Activated T-cell treated with anti-CD3 and anti-CD28 coated beads, Interleukin-2, amount 50 U/mL, for 72 hours (primary cell): ENCODE measurements at regions not wholly inside any gene's neighbourhood (a gene's known extent, or its start where the extent isn't known, plus 50 kb on each side); places are given as distances from the start of the nearest gene placed in this dataset.

Experiments used
- ATAC-seq, 2 donors: fragments of 150-1000 bp; cut with Tn5 transposase; replicated peaks in 1 of 2; 2 replicates each; pipeline ENCODE4 v1.10.0; 2021; ENCODE audit warnings: moderate library complexity in 2 of 2, mild to moderate bottlenecking in 1 of 2
- DNase-seq, 2 donors: peaks; one replicate each; pipeline ENCODE4 v3.0.0; 2021 to 2022; ENCODE audit warnings: mixed read lengths in 1 of 2
- H3K27ac Mint-ChIP-seq: one replicate; pipeline ENCODE4 v1.8.0; 2022; ENCODE audit warnings: mild to moderate bottlenecking, moderate library complexity, mixed read lengths
- H3K27me3 Mint-ChIP-seq: one replicate; pipeline ENCODE4 v1.8.0; 2022; ENCODE audit warnings: low read depth, mixed read lengths
- H3K36me3 Mint-ChIP-seq, 2 donors: one replicate each; pipeline ENCODE4 v1.8.0; 2022; ENCODE audit warnings: mixed read lengths in 2 of 2, mild to moderate bottlenecking in 1 of 2; ENCODE audit not compliant: insufficient read depth in 2 of 2
- H3K4me1 Mint-ChIP-seq: one replicate; pipeline ENCODE4 v1.8.0; 2022; ENCODE audit warnings: low read depth, mixed read lengths
- H3K4me3 Mint-ChIP-seq, 2 donors: one replicate each; pipeline ENCODE4 v1.8.0; 2022; ENCODE audit warnings: mild to moderate bottlenecking in 2 of 2, mixed read lengths in 2 of 2, moderate library complexity in 2 of 2
- H3K9me3 Mint-ChIP-seq, 2 donors: one replicate each; pipeline ENCODE4 v1.8.0; 2022; ENCODE audit warnings: mixed read lengths in 2 of 2

GRCh38 chr13:34246511-34246910 is 428.6 kb downstream of the RFC3 start:
- peaks cover 0 to 5% of the 10 kb centered on the region in 2 donors for H3K9me3 Mint-ChIP-seq
- DNase-seq (no peak), ATAC-seq (no peak)
- no peaks in the 10 kb centered on the region for H3K36me3 Mint-ChIP-seq
- no peaks in the 10 kb centered on the region for H3K4me1 Mint-ChIP-seq
- no peaks in the 10 kb centered on the region for H3K27me3 Mint-ChIP-seq
- no peak overlapping the region for H3K27ac Mint-ChIP-seq
- H3K4me3 Mint-ChIP-seq: no peak overlapping the region

DNA sequence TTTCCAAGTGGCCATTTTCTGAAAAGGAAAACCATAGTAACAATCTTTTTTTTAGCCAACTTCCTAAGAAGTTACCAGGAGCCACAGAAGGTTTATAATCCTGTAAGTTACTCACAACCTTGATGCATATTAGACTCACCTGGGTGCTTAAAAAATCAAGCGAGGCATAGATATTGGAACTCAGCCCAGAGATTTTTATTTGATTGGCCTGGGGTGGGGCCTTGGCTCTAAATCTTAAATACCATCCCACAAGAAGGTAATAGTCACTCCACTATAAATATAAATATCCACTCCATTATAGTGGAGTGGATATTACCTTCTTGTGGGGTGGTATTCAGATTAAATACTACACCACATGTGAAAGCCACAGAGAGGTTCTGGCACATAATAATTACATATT is 429.6 kb downstream of the RFC3 start:
- Mint-ChIP-seq H3K4me1 (no peaks in the 10 kb centered on the region), H3K27ac (no peak overlapping the region), H3K36me3 (no peaks in the 10 kb centered on the region), H3K27me3 (no peaks in the 10 kb centered on the region), H3K4me3 (no peak overlapping the region), H3K9me3 (peaks cover 0 to 4% of the 10 kb centered on the region in 2 donors)
- ATAC-seq (no peak), DNase-seq (no peak)

DNA sequence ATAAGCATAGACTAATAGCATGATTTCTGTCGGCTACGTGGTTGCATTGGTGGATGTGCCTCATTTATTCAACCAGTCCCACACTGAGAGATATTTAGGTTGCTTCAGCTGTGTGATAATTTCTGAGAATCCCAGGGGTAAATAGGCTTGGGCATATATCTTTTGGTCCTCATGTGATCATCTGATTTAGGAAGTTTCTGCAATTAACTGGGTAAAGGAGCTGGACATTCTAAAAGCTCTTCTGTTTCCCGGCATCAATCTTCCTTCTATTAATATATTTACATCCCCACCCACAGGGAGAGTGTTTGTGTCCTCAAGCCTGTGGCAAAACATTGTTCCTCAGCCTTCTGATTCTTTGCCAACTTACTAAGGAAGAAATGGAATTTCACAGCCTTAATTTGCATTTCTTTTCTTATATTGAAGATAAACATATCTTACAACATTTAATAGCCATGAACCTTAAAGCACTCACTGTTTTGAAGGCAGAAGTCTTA is 431.6 kb downstream of the RFC3 start:
- H3K9me3 Mint-ChIP-seq: peaks cover 3 to 8% of the 10 kb centered on the region in 2 donors
- no peaks in the 10 kb centered on the region for H3K4me1 Mint-ChIP-seq
- H3K4me3 Mint-ChIP-seq: no peak overlapping the region
- H3K27me3 Mint-ChIP-seq: no peaks in the 10 kb centered on the region
- no peak for ATAC-seq
- H3K36me3 Mint-ChIP-seq: no peaks in the 10 kb centered on the region
- DNase-seq: no peak
- no peak overlapping the region for H3K27ac Mint-ChIP-seq

DNA sequence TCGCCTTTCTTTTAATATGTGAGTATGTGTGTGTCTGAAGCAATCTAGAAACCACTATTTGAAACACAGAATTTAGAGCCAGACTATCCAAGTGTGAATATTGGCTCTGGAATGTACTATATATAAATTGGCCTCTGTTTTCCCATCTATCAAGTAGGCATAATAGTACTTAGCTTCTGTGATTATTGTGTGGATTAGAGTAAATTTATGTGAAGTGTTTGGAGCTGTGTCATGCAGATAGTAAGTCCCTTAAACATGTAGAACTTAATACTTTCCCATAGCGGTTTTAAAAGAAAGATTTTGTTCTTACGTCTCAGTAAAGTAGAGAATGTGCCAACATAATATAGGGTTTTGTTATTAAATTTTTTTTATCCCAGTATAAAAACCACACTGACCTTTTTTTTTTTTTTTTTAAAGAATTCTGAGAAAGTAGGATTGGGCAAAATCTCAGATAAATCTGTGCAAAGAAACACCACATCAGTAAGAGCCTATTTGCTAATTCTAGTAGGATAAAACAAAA is 432.3 kb downstream of the RFC3 start:
- H3K4me3 Mint-ChIP-seq: no peak overlapping the region

DNA sequence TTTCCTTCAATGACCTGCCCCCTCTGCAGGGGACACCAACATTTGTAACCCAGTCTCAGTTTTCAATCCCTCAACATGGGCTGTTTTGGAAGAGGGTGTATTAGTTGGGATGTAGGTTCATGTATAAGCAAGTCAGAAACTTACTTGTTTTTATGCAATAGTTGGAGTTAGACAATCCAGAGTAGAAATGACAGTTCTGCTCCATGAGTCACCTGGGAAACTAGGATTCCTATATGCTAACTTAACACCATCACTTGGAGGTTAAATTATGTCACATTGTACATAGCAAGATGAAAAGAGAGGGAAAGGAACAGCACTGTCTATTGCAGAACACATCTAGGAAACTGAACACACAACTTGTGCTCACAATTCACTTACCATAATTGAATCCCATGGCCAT is 436.4 kb downstream of the RFC3 start:
- no peaks in the 10 kb centered on the region for H3K4me1 Mint-ChIP-seq
- no peak overlapping the region for H3K4me3 Mint-ChIP-seq

More for the DNA sequence above, 432.3 kb downstream of the RFC3 start:
- Mint-ChIP-seq H3K36me3 (no peaks in the 10 kb centered on the region), H3K4me1 (no peaks in the 10 kb centered on the region), H3K9me3 (peaks cover 3 to 8% of the 10 kb centered on the region in 2 donors), H3K27ac (no peak overlapping the region), H3K27me3 (no peaks in the 10 kb centered on the region)
- no peak for ATAC-seq
- DNase-seq: no peak

GRCh38 chr13:34255711-34256110 is 437.8 kb downstream of the RFC3 start:
- no peaks in the 10 kb centered on the region for H3K27me3 Mint-ChIP-seq
- no peak overlapping the region for H3K27ac Mint-ChIP-seq
- no peaks in the 10 kb centered on the region for H3K4me1 Mint-ChIP-seq
- ATAC-seq: no peak
- DNase-seq: no peak
- H3K9me3 Mint-ChIP-seq: peaks cover 13 to 18% of the 10 kb centered on the region in 2 donors
- H3K4me3 Mint-ChIP-seq: no peak overlapping the region
- peaks cover 0 to 2% of the 10 kb centered on the region in 2 donors for H3K36me3 Mint-ChIP-seq

More for the DNA sequence above, 436.4 kb downstream of the RFC3 start:
- ATAC-seq: no peak
- Mint-ChIP-seq H3K36me3 (peaks cover 0 to 2% of the 10 kb centered on the region in 2 donors), H3K27ac (no peak overlapping the region), H3K27me3 (no peaks in the 10 kb centered on the region), H3K9me3 (peaks cover 10 to 13% of the 10 kb centered on the region in 2 donors)
- no peak for DNase-seq

DNA sequence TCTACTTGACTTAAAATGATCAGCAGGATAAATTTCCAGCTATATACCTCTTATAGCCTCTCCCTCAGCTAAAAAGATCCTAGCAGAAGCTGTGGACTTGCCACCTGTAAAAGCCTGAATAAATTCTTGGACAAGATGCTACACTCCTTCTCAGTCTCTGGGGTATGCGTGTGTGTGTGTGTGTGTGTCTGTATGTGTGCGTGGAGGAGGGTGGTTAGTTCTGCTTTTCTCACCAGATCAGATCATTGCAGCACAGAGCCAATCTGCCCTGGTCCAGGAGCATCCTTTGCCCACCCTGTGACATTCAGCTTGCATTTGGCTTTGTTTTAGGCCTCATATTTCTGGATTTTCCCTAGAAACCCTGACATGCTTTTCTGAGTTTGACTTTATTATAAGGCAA is 438.3 kb downstream of the RFC3 start:
- Mint-ChIP-seq H3K9me3 (peaks cover 11 to 18% of the 10 kb centered on the region in 2 donors), H3K4me3 (no peak overlapping the region), H3K27ac (no peak overlapping the region), H3K27me3 (no peaks in the 10 kb centered on the region), H3K36me3 (peaks cover 0 to 2% of the 10 kb centered on the region in 2 donors), H3K4me1 (no peaks in the 10 kb centered on the region)
- ATAC-seq (no peak), DNase-seq (no peak)

GRCh38 chr13:34257966-34258365 is 440.0 kb downstream of the RFC3 start:
- ATAC-seq: no peak
- H3K27me3 Mint-ChIP-seq: no peaks in the 10 kb centered on the region
- no peak overlapping the region for H3K27ac Mint-ChIP-seq
- no peak overlapping the region for H3K4me3 Mint-ChIP-seq
- no peak for DNase-seq
- no peaks in the 10 kb centered on the region for H3K4me1 Mint-ChIP-seq
- peaks cover 0 to 2% of the 10 kb centered on the region in 2 donors for H3K36me3 Mint-ChIP-seq
- peaks cover 11 to 18% of the 10 kb centered on the region in 2 donors for H3K9me3 Mint-ChIP-seq

GRCh38 chr13:34258646-34259386 is 440.9 kb downstream of the RFC3 start:
- Mint-ChIP-seq H3K27me3 (no peaks in the 10 kb centered on the region), H3K9me3 (peaks cover 11 to 18% of the 10 kb centered on the region in 2 donors)
- ATAC-seq: no peak

GRCh38 chr13:34263681-34264080 is 445.7 kb downstream of the RFC3 start:
- H3K9me3 Mint-ChIP-seq: peaks cover 0 to 10% of the 10 kb centered on the region in 2 donors
- no peaks in the 10 kb centered on the region for H3K4me1 Mint-ChIP-seq
- no peak overlapping the region for H3K27ac Mint-ChIP-seq
- DNase-seq (no peak), ATAC-seq (no peak)
- no peaks in the 10 kb centered on the region for H3K27me3 Mint-ChIP-seq
- H3K4me3 Mint-ChIP-seq: no peak overlapping the region
- no peaks in the 10 kb centered on the region for H3K36me3 Mint-ChIP-seq

More at GRCh38 chr13:34258646-34259386, 440.9 kb downstream of the RFC3 start:
- H3K36me3 Mint-ChIP-seq: peaks cover 0 to 2% of the 10 kb centered on the region in 2 donors
- H3K27ac Mint-ChIP-seq: no peak overlapping the region
- no peak for DNase-seq
- H3K4me1 Mint-ChIP-seq: no peaks in the 10 kb centered on the region
- no peak overlapping the region for H3K4me3 Mint-ChIP-seq

DNA sequence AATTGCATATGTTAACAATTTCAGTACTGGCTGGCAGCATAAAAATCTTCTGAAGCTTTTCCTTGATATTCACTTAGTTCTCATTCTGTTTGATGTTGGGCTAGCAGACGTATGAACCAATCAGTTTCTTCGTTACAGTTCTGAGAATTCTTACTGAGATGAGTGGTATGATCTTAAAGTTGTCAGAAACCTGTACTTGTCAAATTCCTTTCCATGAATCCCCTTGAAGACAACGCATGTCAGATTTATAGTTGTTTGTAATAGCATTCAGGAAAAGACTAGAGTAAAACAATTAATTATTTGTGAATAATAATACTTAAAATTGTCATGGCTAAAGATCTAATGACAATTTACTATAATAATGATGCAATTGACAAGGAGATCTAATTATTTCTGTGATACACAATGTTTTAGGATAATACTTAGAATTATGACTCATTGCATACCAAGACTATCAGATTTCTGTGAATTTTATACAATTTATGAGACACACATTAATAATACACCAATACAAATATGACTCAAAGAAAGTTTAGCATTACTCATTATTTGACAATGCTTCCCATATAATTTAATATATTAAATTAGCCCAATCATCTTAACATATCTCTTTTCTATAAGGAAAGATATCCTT is 447.2 kb downstream of the RFC3 start:
- Mint-ChIP-seq H3K4me1 (no peaks in the 10 kb centered on the region), H3K36me3 (no peaks in the 10 kb centered on the region), H3K27ac (no peak overlapping the region), H3K9me3 (peaks cover 2 to 4% of the 10 kb centered on the region in 2 donors), H3K27me3 (no peaks in the 10 kb centered on the region), H3K4me3 (no peak overlapping the region)
- no peak for DNase-seq
- no peak for ATAC-seq

DNA sequence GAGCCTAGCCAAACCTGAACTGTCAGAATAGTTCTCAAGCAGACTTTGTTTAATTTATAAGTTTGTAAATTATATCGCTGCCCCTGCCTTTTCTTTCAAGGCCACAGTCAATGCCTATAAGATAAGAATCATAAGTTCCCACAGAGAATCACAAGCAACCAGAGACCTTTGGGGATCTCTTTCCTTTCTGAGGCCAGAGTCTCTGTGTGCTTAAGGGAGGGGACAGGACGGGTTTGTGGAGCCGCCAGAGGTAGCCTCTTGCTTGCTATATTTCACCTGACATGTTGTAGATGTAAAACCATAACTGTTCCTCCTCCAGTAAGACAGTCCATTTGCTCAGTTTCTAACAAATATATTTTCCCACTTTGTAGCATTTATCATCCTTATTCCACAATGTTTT is 458.8 kb downstream of the RFC3 start:
- ATAC-seq (no peak), DNase-seq (no peak)
- no peak overlapping the region for H3K4me3 Mint-ChIP-seq
- no peak overlapping the region for H3K27ac Mint-ChIP-seq
- no peaks in the 10 kb centered on the region for H3K4me1 Mint-ChIP-seq
- H3K9me3 Mint-ChIP-seq: peaks cover 4 to 5% of the 10 kb centered on the region in 2 donors
- no peaks in the 10 kb centered on the region for H3K36me3 Mint-ChIP-seq
- H3K27me3 Mint-ChIP-seq: no peaks in the 10 kb centered on the region

DNA sequence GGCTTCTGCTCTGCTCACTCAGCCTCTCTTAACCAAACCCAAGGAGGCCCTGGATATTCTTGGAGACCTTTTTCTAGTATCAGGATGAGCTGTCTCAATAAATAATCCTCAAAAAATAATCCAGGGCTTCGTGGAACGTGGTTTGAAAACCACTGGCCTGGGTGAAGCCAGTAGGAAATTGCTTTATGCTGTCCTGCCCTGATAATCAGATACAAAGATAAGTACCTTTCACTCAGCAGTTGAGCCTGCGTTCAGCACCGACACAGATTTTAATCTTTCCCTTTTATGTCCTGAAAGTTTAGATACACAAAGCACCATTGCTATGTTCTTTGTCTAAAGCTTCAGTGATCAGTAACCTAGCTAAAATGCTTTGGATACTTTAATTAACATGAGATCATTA is 460.0 kb downstream of the RFC3 start:
- DNase-seq (no peak), ATAC-seq (no peak)
- Mint-ChIP-seq H3K9me3 (peaks cover 5 to 6% of the 10 kb centered on the region in 2 donors), H3K27ac (no peak overlapping the region), H3K27me3 (no peaks in the 10 kb centered on the region), H3K4me3 (no peak overlapping the region), H3K4me1 (no peaks in the 10 kb centered on the region), H3K36me3 (no peaks in the 10 kb centered on the region)
